HUES6 (cell line): ENCODE measurements at regions not wholly inside any gene's neighbourhood (a gene's known extent, or its start where the extent isn't known, plus 50 kb on each side); places are given as distances from the start of the nearest gene placed in this dataset.
"Not testable (repeated sequence)": the region's sequence is repeated elsewhere in the genome, so short reads cannot be mapped to it uniquely, and the experiment has no call there.

ENCODE experiments used
- H3K27ac ChIP-seq: 2 replicates; pipeline ENCODE4 v1.7.0; 2013; ENCODE audit warnings: low read depth, mild to moderate bottlenecking, low read length, inconsistent platforms
- H3K27me3 ChIP-seq: 2 replicates; pipeline ENCODE4 v1.6.1; 2013; ENCODE audit warnings: low read length; ENCODE audit not compliant: control insufficient read depth, insufficient read depth
- H3K36me3 ChIP-seq: 2 replicates; pipeline ENCODE4 v1.6.1; 2013; ENCODE audit warnings: low read length; ENCODE audit not compliant: control insufficient read depth, insufficient read depth
- H3K4me1 ChIP-seq: 2 replicates; pipeline ENCODE4 v1.6.1; 2013; ENCODE audit warnings: low read length; ENCODE audit not compliant: control insufficient read depth, insufficient read depth
- H3K4me3 ChIP-seq: 2 replicates; pipeline ENCODE4 v1.5.1; 2013; ENCODE audit warnings: low read depth, low read length
- H3K9ac ChIP-seq: one replicate; pipeline ENCODE4 v1.6.1; 2013; ENCODE audit warnings: mild to moderate bottlenecking, low read length
- H3K9me3 ChIP-seq: 2 replicates; pipeline ENCODE4 v1.6.1; 2013; ENCODE audit warnings: low read depth, low read length; ENCODE audit not compliant: control insufficient read depth, insufficient read depth

- Histone ChIP-seq H3K9ac (no peak overlapping the region), H3K9me3 (no peaks in the 10 kb centered on the region), H3K27ac (no peak overlapping the region), H3K27me3 (no peaks in the 10 kb centered on the region), H3K4me1 (no peaks in the 10 kb centered on the region), H3K36me3 (no peaks in the 10 kb centered on the region), H3K4me3 (no peak overlapping the region)
Observed at GRCh38 chr6:10177704-10178103, 237.2 kb downstream of the TFAP2A start.

DNA sequence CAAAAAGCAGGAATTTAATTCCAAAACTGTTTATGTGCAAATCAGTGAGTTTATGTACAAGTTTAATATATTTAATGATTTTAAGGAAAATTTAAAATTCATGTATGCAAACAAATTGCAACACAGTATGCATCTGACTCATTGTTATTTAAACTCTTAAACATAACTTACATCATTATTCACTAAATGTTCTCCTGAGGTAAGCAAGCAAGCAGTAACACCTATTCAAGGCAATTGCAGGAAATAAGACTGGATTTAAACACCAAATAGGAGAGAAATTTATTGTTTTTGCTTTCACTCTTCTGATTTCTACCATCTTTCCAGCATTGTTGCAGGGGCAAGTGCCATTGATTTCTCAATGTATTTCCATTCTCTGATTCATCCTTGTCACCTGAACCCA is 239.5 kb downstream of the TFAP2A start:
- Histone ChIP-seq H3K27ac (no peak overlapping the region), H3K4me3 (no peak overlapping the region), H3K27me3 (no peaks in the 10 kb centered on the region), H3K4me1 (no peaks in the 10 kb centered on the region), H3K36me3 (no peaks in the 10 kb centered on the region), H3K9me3 (no peaks in the 10 kb centered on the region), H3K9ac (no peak overlapping the region)

- no peak overlapping the region for H3K27ac ChIP-seq
Observed at GRCh38 chr6:10174761-10175160, 240.1 kb downstream of the TFAP2A start.

GRCh38 chr6:10174056-10174455 is 240.8 kb downstream of the TFAP2A start:
- no peaks in the 10 kb centered on the region for H3K9me3 ChIP-seq
- H3K27ac ChIP-seq: no peak overlapping the region
- H3K36me3 ChIP-seq: no peaks in the 10 kb centered on the region
- H3K4me1 ChIP-seq: no peaks in the 10 kb centered on the region
- no peaks in the 10 kb centered on the region for H3K27me3 ChIP-seq
- no peak overlapping the region for H3K4me3 ChIP-seq
- H3K9ac ChIP-seq: no peak overlapping the region

More at GRCh38 chr6:10174761-10175160, 240.1 kb downstream of the TFAP2A start:
- H3K4me3 ChIP-seq: no peak overlapping the region
- no peak overlapping the region for H3K9ac ChIP-seq
- H3K27me3 ChIP-seq: no peaks in the 10 kb centered on the region
- no peaks in the 10 kb centered on the region for H3K4me1 ChIP-seq
- no peaks in the 10 kb centered on the region for H3K9me3 ChIP-seq
- no peaks in the 10 kb centered on the region for H3K36me3 ChIP-seq

DNA sequence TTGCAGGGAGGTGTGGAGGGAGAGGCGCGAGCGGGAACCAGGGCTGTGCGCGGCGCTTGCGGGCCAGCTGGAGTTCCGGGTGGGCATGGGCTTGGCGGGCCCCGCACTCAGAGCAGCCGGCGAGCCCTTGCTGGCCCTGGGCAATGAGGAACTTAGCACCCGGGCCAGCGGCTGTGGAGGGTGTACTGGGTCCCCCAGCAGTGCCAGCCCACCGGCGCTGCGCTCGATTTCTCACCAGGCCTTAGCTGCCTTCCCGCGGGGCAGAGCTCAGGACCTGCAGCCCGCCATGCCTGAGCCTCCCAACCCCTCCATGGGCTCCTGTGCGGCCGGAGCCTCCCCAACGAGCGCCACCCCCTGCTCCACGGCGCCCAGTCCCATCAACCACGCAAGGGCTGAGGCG is 243.2 kb downstream of the TFAP2A start:
- H3K27ac ChIP-seq, H3K9me3 ChIP-seq, H3K4me3 ChIP-seq: not testable (repeated sequence)

GRCh38 chr6:10170816-10171215 is 244.1 kb downstream of the TFAP2A start:
- no peaks in the 10 kb centered on the region for H3K9me3 ChIP-seq
- H3K9ac ChIP-seq: no peak overlapping the region
- no peak overlapping the region for H3K4me3 ChIP-seq
- H3K4me1 ChIP-seq: no peaks in the 10 kb centered on the region
- H3K27ac ChIP-seq: no peak overlapping the region
- H3K36me3 ChIP-seq: no peaks in the 10 kb centered on the region
- H3K27me3 ChIP-seq: no peaks in the 10 kb centered on the region

More for the DNA sequence above, 243.2 kb downstream of the TFAP2A start:
- not testable (repeated sequence) for H3K9ac ChIP-seq, H3K4me1 ChIP-seq, H3K27me3 ChIP-seq, H3K36me3 ChIP-seq

GRCh38 chr6:10166031-10166430 is 248.8 kb downstream of the TFAP2A start:
- H3K9ac ChIP-seq: no peak overlapping the region
- H3K36me3 ChIP-seq: no peaks in the 10 kb centered on the region
- H3K27ac ChIP-seq: no peak overlapping the region
- peaks cover 12% of the 10 kb centered on the region for H3K4me1 ChIP-seq
- H3K4me3 ChIP-seq: no peak overlapping the region
- no peaks in the 10 kb centered on the region for H3K9me3 ChIP-seq
- no peaks in the 10 kb centered on the region for H3K27me3 ChIP-seq

GRCh38 chr6:10163203-10163962 is 251.5 kb downstream of the TFAP2A start:
- no peak overlapping the region for H3K9ac ChIP-seq
- H3K4me1 ChIP-seq: peaks cover 12% of the 10 kb centered on the region
- no peak overlapping the region for H3K27ac ChIP-seq
- no peaks in the 10 kb centered on the region for H3K36me3 ChIP-seq
- H3K9me3 ChIP-seq: no peaks in the 10 kb centered on the region
- H3K4me3 ChIP-seq: no peak overlapping the region
- no peaks in the 10 kb centered on the region for H3K27me3 ChIP-seq

GRCh38 chr6:10156875-10157274 is 258.0 kb downstream of the TFAP2A start:
- Histone ChIP-seq H3K4me1 (no peaks in the 10 kb centered on the region), H3K4me3 (no peak overlapping the region), H3K9me3 (peaks cover 2% of the 10 kb centered on the region; the same call in 1 of the 2 replicates), H3K27ac (no peak overlapping the region), H3K9ac (no peak overlapping the region), H3K36me3 (no peaks in the 10 kb centered on the region), H3K27me3 (no peaks in the 10 kb centered on the region)

DNA sequence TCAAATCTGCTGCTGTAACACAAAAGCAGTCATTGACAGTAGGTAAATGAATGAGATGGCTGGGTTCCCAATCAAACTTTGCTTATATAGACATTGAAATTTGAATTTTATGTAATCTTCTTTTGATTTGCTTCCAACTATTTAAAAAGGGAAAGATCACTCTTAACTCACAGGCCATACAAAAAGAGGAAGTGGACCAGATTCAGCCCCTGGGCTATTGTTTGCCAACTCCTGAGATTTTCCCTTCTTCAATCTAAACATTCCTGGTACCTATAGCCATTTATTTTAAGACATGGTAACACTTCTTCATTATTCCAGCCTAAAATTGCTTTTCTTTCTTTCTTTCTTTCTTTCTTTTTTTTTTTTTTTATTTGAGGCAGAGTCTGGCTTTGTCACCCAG is 260.6 kb downstream of the TFAP2A start:
- H3K4me1 ChIP-seq: no peaks in the 10 kb centered on the region
- H3K36me3 ChIP-seq: no peaks in the 10 kb centered on the region
- H3K4me3 ChIP-seq: no peak overlapping the region
- no peak overlapping the region for H3K9ac ChIP-seq
- H3K27me3 ChIP-seq: no peaks in the 10 kb centered on the region
- peaks cover 2% of the 10 kb centered on the region; the same call in 1 of the 2 replicates for H3K9me3 ChIP-seq
- H3K27ac ChIP-seq: no peak overlapping the region

DNA sequence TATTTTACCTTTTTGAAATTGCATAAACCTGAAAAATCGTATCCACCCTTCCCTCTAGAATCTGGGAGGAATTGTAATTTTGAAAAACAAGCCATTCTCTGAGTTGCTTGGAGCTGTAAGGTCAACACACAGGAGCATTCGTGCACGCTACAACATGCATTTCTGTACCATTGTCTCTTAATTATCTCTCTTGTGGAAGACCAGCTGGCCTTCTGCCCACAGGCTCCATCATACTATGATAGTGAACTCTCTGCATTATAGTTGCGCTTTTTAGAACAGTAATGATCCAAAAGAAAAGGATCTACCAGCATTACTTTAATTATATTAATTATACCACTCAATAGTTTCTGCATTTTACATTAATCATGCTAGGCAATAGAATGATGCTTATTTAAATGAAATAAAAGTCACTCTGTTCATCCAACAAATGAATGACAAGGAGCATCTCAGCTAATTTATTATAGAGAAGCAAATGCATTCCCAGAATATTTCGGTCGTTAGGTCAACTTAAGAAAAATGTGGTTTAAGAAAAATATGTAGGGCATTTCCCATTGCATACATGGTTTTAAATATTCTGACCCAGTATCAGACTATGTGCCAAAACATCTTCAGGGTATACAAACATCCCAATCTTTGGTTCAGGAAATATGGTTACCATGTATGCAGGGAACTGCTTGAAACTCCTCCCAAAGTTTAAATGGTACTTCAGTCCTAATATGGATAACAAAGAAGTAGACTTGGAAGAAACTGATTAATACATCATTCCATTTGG is 263.5 kb downstream of the TFAP2A start:
- H3K4me1 ChIP-seq: 0 out of 2 replicates have a peak, but pooled peaks cover 5% of the 10 kb centered on the region
- H3K27ac ChIP-seq: no peak overlapping the region
- no peaks in the 10 kb centered on the region for H3K9me3 ChIP-seq
- H3K27me3 ChIP-seq: no peaks in the 10 kb centered on the region
- H3K9ac ChIP-seq: no peak overlapping the region
- no peak overlapping the region for H3K4me3 ChIP-seq
- no peaks in the 10 kb centered on the region for H3K36me3 ChIP-seq
